ENCODE measurements at regions not wholly inside any gene's neighbourhood (a gene's known extent, or its start where the extent isn't known, plus 50 kb on each side); places are given as distances from the start of the nearest gene placed in this dataset.

- Histone ChIP-seq H3K27me3 (ENCODE audit: control insufficient read depth in 4 of 4, insufficient read depth in 4 of 4, low read length in 3 of 4) (no peaks in the 10 kb centered on the region), H3K36me3 (ENCODE audit: control insufficient read depth in 4 of 4, insufficient read depth in 3 of 4, low read depth in 1 of 4, low read length in 3 of 4) (no peaks in the 10 kb centered on the region), H3K9ac (ENCODE audit: low read depth in 1 of 2, low read length in 2 of 2) (no peak overlapping the region), H3K9me3 (ENCODE audit: control insufficient read depth in 4 of 4, low read length in 3 of 4) (peaks cover 2 to 9% (median 3%) of the 10 kb centered on the region in 4 donors), H3K27ac (ENCODE audit: low read depth in 1 of 2, low read length in 2 of 2) (no peak overlapping the region), H3K4me3 (ENCODE audit: low read depth in 1 of 3, low read length in 3 of 3) (no peak overlapping the region), H3K4me1 (ENCODE audit: control insufficient read depth in 4 of 4, insufficient read depth in 4 of 4, low read length in 3 of 4) (no peaks in the 10 kb centered on the region)
- TF ChIP-seq MAX (IDR thresholded peaks at IDR 0.05): no peak
- DNase-seq (ENCODE audit: low spot score): peak; percentile 16
- 95% methylated on average over 3 of the region's 3 CpGs for WGBS
These were observed 434.8 kb upstream of the MKI67 start for GRCh38 chr10:128560993-128561392.

GRCh38 chr10:128563387-128563786, 437.2 kb upstream of the MKI67 start:
- no peaks in the 10 kb centered on the region for H3K27me3 ChIP-seq (ENCODE audit: control insufficient read depth in 4 of 4, insufficient read depth in 4 of 4, low read length in 3 of 4)
- no peaks in the 10 kb centered on the region for H3K36me3 ChIP-seq (ENCODE audit: control insufficient read depth in 4 of 4, insufficient read depth in 3 of 4, low read depth in 1 of 4, low read length in 3 of 4)
- no peak overlapping the region for H3K9ac ChIP-seq (ENCODE audit: low read depth in 1 of 2, low read length in 2 of 2)
- 82% methylated on average over 5 of the region's 5 CpGs for WGBS
- H3K27ac ChIP-seq (ENCODE audit: low read depth in 1 of 2, low read length in 2 of 2): no peak overlapping the region
- H3K4me3 ChIP-seq (ENCODE audit: low read depth in 1 of 3, low read length in 3 of 3): no peak overlapping the region
- no peaks in the 10 kb centered on the region for H3K4me1 ChIP-seq (ENCODE audit: control insufficient read depth in 4 of 4, insufficient read depth in 4 of 4, low read length in 3 of 4)
- no peak for DNase-seq (ENCODE audit: low spot score)
- TF ChIP-seq EGR1 (IDR thresholded peaks at IDR 0.05; ENCODE audit: low read depth in 2 of 2) (no peak), FOXA1 (IDR thresholded peaks at IDR 0.05) (no peak), RAD21 (IDR thresholded peaks at IDR 0.05) (no peak), ZBTB33 (IDR thresholded peaks at IDR 0.05) (no peak), CTCF (IDR thresholded peaks at IDR 0.05; ENCODE audit: low read depth, low read length, missing input control) (no peak), JUND (IDR thresholded peaks at IDR 0.05) (no peak), GABPA (IDR thresholded peaks at IDR 0.05 in 1 of 2, conservative IDR thresholded peaks at IDR 0.05 in 1 of 2) (no peak), HNF4A (conservative IDR thresholded peaks at IDR 0.05) (no peak), TAF1 (conservative IDR thresholded peaks at IDR 0.05) (no peak), ATF3 (IDR thresholded peaks at IDR 0.05) (no peak), HNF4G (IDR thresholded peaks at IDR 0.05) (no peak), YY1 (IDR thresholded peaks at IDR 0.05) (no peak), SP1 (IDR thresholded peaks at IDR 0.05) (no peak), RXRA (IDR thresholded peaks at IDR 0.05) (no peak), MAX (IDR thresholded peaks at IDR 0.05) (no peak)
- H3K9me3 ChIP-seq (ENCODE audit: control insufficient read depth in 4 of 4, low read length in 3 of 4): peaks cover 2 to 9% (median 3%) of the 10 kb centered on the region in 4 donors

- DNase-seq (ENCODE audit: low spot score): peak; percentile 14
- H3K27ac ChIP-seq (ENCODE audit: low read depth in 1 of 2, low read length in 2 of 2): no peak overlapping the region
- H3K9me3 ChIP-seq (ENCODE audit: control insufficient read depth in 4 of 4, low read length in 3 of 4): peaks cover 2 to 9% (median 3%) of the 10 kb centered on the region in 4 donors
- no peaks in the 10 kb centered on the region for H3K27me3 ChIP-seq (ENCODE audit: control insufficient read depth in 4 of 4, insufficient read depth in 4 of 4, low read length in 3 of 4)
- no peak for TF ChIP-seq SP1 (IDR thresholded peaks at IDR 0.05)
- no peak for TF ChIP-seq YY1 (IDR thresholded peaks at IDR 0.05)
- TF ChIP-seq FOXA2 (IDR thresholded peaks at IDR 0.05): no peak
- no peak for TF ChIP-seq GABPA (IDR thresholded peaks at IDR 0.05 in 1 of 2, conservative IDR thresholded peaks at IDR 0.05 in 1 of 2)
- TF ChIP-seq RAD21 (IDR thresholded peaks at IDR 0.05): no peak
- TF ChIP-seq HNF4A (conservative IDR thresholded peaks at IDR 0.05): no peak
- no peak for TF ChIP-seq HNF4G (IDR thresholded peaks at IDR 0.05)
- no peak for TF ChIP-seq CTCF (IDR thresholded peaks at IDR 0.05; ENCODE audit: low read depth, low read length, missing input control)
- no peak for TF ChIP-seq JUND (IDR thresholded peaks at IDR 0.05)
- WGBS: 88% methylated on average over 6 of the region's 6 CpGs
- H3K36me3 ChIP-seq (ENCODE audit: control insufficient read depth in 4 of 4, insufficient read depth in 3 of 4, low read depth in 1 of 4, low read length in 3 of 4): no peaks in the 10 kb centered on the region
- no peak overlapping the region for H3K4me3 ChIP-seq (ENCODE audit: low read depth in 1 of 3, low read length in 3 of 3)
- no peak overlapping the region for H3K9ac ChIP-seq (ENCODE audit: low read depth in 1 of 2, low read length in 2 of 2)
- H3K4me1 ChIP-seq (ENCODE audit: control insufficient read depth in 4 of 4, insufficient read depth in 4 of 4, low read length in 3 of 4): no peaks in the 10 kb centered on the region
These were observed 437.7 kb upstream of the MKI67 start for GRCh38 chr10:128563904-128564303.

Measured in liver (tissue), 8 donors.